AG09309 (cell line): ENCODE measurements at regions not wholly inside any gene's neighbourhood (a gene's known extent, or its start where the extent isn't known, plus 50 kb on each side); places are given as distances from the start of the nearest gene placed in this dataset.
"Not testable (repeated sequence)": the region's sequence is repeated elsewhere in the genome, so short reads cannot be mapped to it uniquely, and the experiment has no call there.

Experiments
- DNase-seq: peaks from one replicate; pipeline ENCODE4 v3.0.0-alpha.2; 2010; ENCODE audit warnings: low read depth
- H3K4me3 ChIP-seq: 2 replicates; pipeline ENCODE4 v1.5.1; 2011; ENCODE audit warnings: mild to moderate bottlenecking, low read depth, low read length, moderate library complexity; ENCODE audit not compliant: control insufficient read depth
- CTCF ChIP-seq: IDR thresholded peaks from 2 replicates; pipeline ENCODE4 v1.5.1; 2011; ENCODE audit warnings: mild to moderate bottlenecking, low read depth, low read length, inconsistent platforms; ENCODE audit not compliant: insufficient read depth, control insufficient read depth; ENCODE audit errors: missing control alignments

GRCh38 chr1:187038784-187039183 is 210.0 kb downstream of the PLA2G4A start:
- DNase-seq, result no peak
- H3K4me3 ChIP-seq, result no peak overlapping the region

DNA sequence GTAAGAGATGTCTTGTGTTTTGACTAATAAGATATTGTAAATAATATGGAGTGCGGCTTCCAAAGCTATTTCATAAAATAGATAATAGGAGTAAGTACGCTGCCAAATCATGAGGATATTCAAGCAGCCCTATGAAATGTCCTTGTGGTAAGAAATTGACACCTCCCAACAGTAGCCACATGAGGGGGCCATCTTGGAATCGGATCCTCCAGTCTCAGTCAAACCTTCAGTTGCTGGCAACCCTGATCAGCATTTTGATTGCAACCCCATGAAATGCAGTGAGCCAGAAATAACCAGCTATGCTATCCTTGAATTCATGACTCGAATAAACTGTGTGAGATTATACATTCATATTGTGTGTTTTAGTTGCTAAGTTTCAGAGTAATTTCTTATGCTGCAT is 212.4 kb downstream of the PLA2G4A start:
- TF ChIP-seq CTCF, result no peak
- H3K4me3 ChIP-seq, result no peak overlapping the region
- no peak for DNase-seq

More at GRCh38 chr1:187038784-187039183, 210.0 kb downstream of the PLA2G4A start:
- no peak for TF ChIP-seq CTCF

- H3K4me3 ChIP-seq, result no peak overlapping the region
- DNase-seq, result no peak
- TF ChIP-seq CTCF, result no peak
Observed at GRCh38 chr1:187042538-187042937, 213.8 kb downstream of the PLA2G4A start.

DNA sequence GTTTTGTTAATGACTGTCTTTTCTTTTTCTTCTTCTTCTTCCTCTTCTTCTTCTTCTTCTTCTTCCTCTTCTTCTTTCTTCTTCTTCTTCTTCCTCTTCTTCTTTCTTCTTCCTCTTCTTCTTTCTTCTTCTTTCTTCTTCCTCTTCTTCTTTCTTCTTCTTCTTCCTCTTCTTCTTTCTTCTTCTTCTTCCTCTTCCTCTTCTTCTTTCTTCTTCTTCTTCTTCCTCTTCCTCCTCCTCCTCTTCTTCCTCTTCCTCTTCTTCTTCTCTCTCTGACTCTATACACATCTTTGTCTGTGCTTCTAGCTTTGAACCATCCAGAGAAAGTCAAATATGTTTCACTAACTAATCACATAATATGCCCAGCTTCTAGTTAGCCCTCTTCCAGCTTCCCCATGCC is 214.7 kb downstream of the PLA2G4A start:
- DNase-seq, H3K4me3 ChIP-seq: not testable (repeated sequence)

GRCh38 chr1:187044411-187044810 is 215.7 kb downstream of the PLA2G4A start:
- no peak for TF ChIP-seq CTCF
- no peak for DNase-seq

GRCh38 chr1:187045371-187045770 is 216.6 kb downstream of the PLA2G4A start:
- DNase-seq, result no peak
- no peak overlapping the region for H3K4me3 ChIP-seq
- no peak for TF ChIP-seq CTCF

More at GRCh38 chr1:187044411-187044810, 215.7 kb downstream of the PLA2G4A start:
- H3K4me3 ChIP-seq, result no peak overlapping the region

- no peak for DNase-seq
- H3K4me3 ChIP-seq, result no peak overlapping the region
- no peak for TF ChIP-seq CTCF
Observed at GRCh38 chr1:187046293-187046692, 217.5 kb downstream of the PLA2G4A start.
